Gastroesophageal sphincter (tissue), 3 donors: ENCODE measurements at regions not wholly inside any gene's neighbourhood (a gene's known extent, or its start where the extent isn't known, plus 50 kb on each side); places are given as distances from the start of the nearest gene placed in this dataset.

ENCODE experiments used
- CTCF ChIP-seq, 4 experiments: fragments of 200-600 bp in 2 of 4; fragments of 450-650 bp in 2 of 4; sonication (generic) in 1 of 4; IDR thresholded peaks; one replicate each; pipeline ENCODE4 v1.5.1; 2017 to 2019; ENCODE audit warnings: antibody characterized with exemption in 4 of 4, mild to moderate bottlenecking in 2 of 4, moderate library complexity in 2 of 4
- POLR2A ChIP-seq, 2 donors: fragments of 450-650 bp; IDR thresholded peaks; one replicate each; pipeline ENCODE4 v1.6.1; 2017; ENCODE audit warnings: antibody characterized with exemption in 2 of 2, mild to moderate bottlenecking in 2 of 2, moderate library complexity in 1 of 2
- POLR2AphosphoS5 ChIP-seq: sonication (generic); formaldehyde crosslinking; IDR thresholded peaks from one replicate; pipeline ENCODE4 v1.6.1; 2017; ENCODE audit warnings: antibody characterized with exemption

- TF ChIP-seq POLR2A (IDR thresholded peaks at IDR 0.05) (no peak), CTCF (IDR thresholded peaks at IDR 0.05) (no peak), POLR2AphosphoS5 (no peak)
Observed at GRCh38 chr6:71038711-71039344, 82.0 kb upstream of the B3GAT2 start.
